Activated gamma-delta T cell treated with Interleukin-2 at 50 U/mL for 16 hours (primary cell): ENCODE measurements at regions not wholly inside any gene's neighbourhood (a gene's known extent, or its start where the extent isn't known, plus 50 kb on each side); places are given as distances from the start of the nearest gene placed in this dataset.
A peak's percentile ranks its signal among the peaks of the same experiment; 100 is the strongest.

Experiments used
- DNase-seq: peaks from one replicate; pipeline ENCODE4 v3.0.0-alpha.2; 2020

- DNase-seq: no peak
These were observed 432.5 kb downstream of the FGF9 start for GRCh38 chr13:22103046-22104027.

- DNase-seq: no peak
These were observed 435.2 kb downstream of the FGF9 start for GRCh38 chr13:22106058-22106457.

GRCh38 chr13:22107549-22107948 lies 436.7 kb downstream of the FGF9 start:
- no peak for DNase-seq

GRCh38 chr13:22108283-22108942 lies 437.5 kb downstream of the FGF9 start:
- DNase-seq: no peak

GRCh38 chr13:22108979-22109378 lies 438.1 kb downstream of the FGF9 start:
- no peak for DNase-seq

- DNase-seq: no peak
These were observed 439.5 kb downstream of the FGF9 start for GRCh38 chr13:22110368-22110767.

GRCh38 chr13:22111152-22111783 lies 440.4 kb downstream of the FGF9 start:
- no peak for DNase-seq

- DNase-seq: no peak
These were observed 441.1 kb downstream of the FGF9 start for GRCh38 chr13:22111961-22112360.

- no peak for DNase-seq
These were observed 442.3 kb downstream of the FGF9 start for GRCh38 chr13:22112956-22113745.

GRCh38 chr13:22114630-22115311 lies 443.9 kb downstream of the FGF9 start:
- peak; percentile 30 for DNase-seq

GRCh38 chr13:22118158-22118557 lies 447.3 kb downstream of the FGF9 start:
- DNase-seq: no peak

- DNase-seq: no peak
These were observed 449.8 kb downstream of the FGF9 start for GRCh38 chr13:22120646-22121045.

- no peak for DNase-seq
These were observed 450.4 kb downstream of the FGF9 start for GRCh38 chr13:22121146-22121739.

GRCh38 chr13:22126433-22127021 lies 455.7 kb downstream of the FGF9 start:
- no peak for DNase-seq

GRCh38 chr13:22127277-22128164 lies 456.6 kb downstream of the FGF9 start:
- no peak for DNase-seq

GRCh38 chr13:22128441-22129408 lies 457.9 kb downstream of the FGF9 start:
- no peak for DNase-seq

- DNase-seq: no peak
These were observed 459.4 kb downstream of the FGF9 start for GRCh38 chr13:22130254-22130653.

GRCh38 chr13:22134261-22134660 lies 463.4 kb downstream of the FGF9 start:
- no peak for DNase-seq

GRCh38 chr13:22135446-22135845 lies 464.6 kb downstream of the FGF9 start:
- no peak for DNase-seq
